IMR-90 (cell line): ENCODE measurements at regions not wholly inside any gene's neighbourhood (a gene's known extent, or its start where the extent isn't known, plus 50 kb on each side); places are given as distances from the start of the nearest gene placed in this dataset.

Experiments used
- ATAC-seq: fragments of 200-7000 bp; cut with Tn5 transposase; 2 replicates; pipeline ENCODE4 v1.9.1; 2020; ENCODE audit warnings: low read depth, mild to moderate bottlenecking, moderate library complexity
- BruUV-seq: library from RNA; stranded (reverse); fragments of 400-500 nt; replicated peaks from 2 replicates; lab custom pipeline; 2021; lab: Mats Ljungman, UMichigan
- CTCF ChIA-PET: fragments of 300-600 bp; formaldehyde crosslinking; extraction: SDS; loops from one replicate; lab custom pipeline; 2021; ENCODE audit warnings: antibody characterized with exemption; lab: Yijun Ruan, JAX
- POLR2A ChIA-PET: fragments of 300-600 bp; sonication (Branson Sonifier 250); formaldehyde crosslinking; loops from one replicate; lab custom pipeline; 2022; ENCODE audit warnings: antibody characterized with exemption; ENCODE audit not compliant: unreplicated experiment; lab: Charles Lee
- DNase-seq: peaks from one replicate; pipeline ENCODE4 v3.0.0; 2013
- H2AFZ ChIP-seq: replicated peaks from 2 replicates; pipeline ENCODE3; 2013; ENCODE audit warnings: low read length, mild to moderate bottlenecking; ENCODE audit not compliant: poor library complexity
- H2AK5ac ChIP-seq: 2 replicates; pipeline ENCODE4 v1.6.1; 2013; ENCODE audit warnings: low read depth, low read length, inconsistent platforms
- H2AK9ac ChIP-seq: replicated peaks from 2 replicates; pipeline ENCODE3; 2013; ENCODE audit warnings: mild to moderate bottlenecking, low read depth, low read length, moderate library complexity; ENCODE audit not compliant: poor library complexity
- H2BK120ac ChIP-seq: 2 replicates; pipeline ENCODE4 v1.6.1; 2013; ENCODE audit warnings: low read depth, low read length, inconsistent platforms
- H2BK15ac ChIP-seq: 3 replicates; pipeline ENCODE4 v1.6.1; 2013; ENCODE audit warnings: low read depth, low read length, inconsistent platforms
- H2BK20ac ChIP-seq: 2 replicates; pipeline ENCODE4 v1.6.1; 2013; ENCODE audit warnings: low read depth, mild to moderate bottlenecking, inconsistent platforms, low read length, moderate library complexity
- H2BK5ac ChIP-seq: 2 replicates; pipeline ENCODE4 v1.6.1; 2013; ENCODE audit warnings: mild to moderate bottlenecking, low read depth, low read length, inconsistent platforms; ENCODE audit not compliant: poor library complexity, severe bottlenecking
- H3K14ac ChIP-seq: replicated peaks from 2 replicates; pipeline ENCODE4 v1.6.1; 2013; ENCODE audit warnings: low read depth, low read length, inconsistent platforms
- H3K18ac ChIP-seq: 2 replicates; pipeline ENCODE4 v1.6.1; 2013; ENCODE audit warnings: low read depth, low read length, control low read depth
- H3K23ac ChIP-seq: 2 replicates; pipeline ENCODE4 v1.6.1; 2013; ENCODE audit warnings: low read depth, low read length, inconsistent platforms
- H3K27ac ChIP-seq: 2 replicates; pipeline ENCODE4 v1.5.1; 2013; ENCODE audit warnings: mild to moderate bottlenecking, control low read depth, low read length; ENCODE audit not compliant: insufficient read depth
- H3K27me3 ChIP-seq: 2 replicates; pipeline ENCODE4 v1.6.1; 2013; ENCODE audit warnings: low read length; ENCODE audit not compliant: control insufficient read depth, insufficient read depth
- H3K36me3 ChIP-seq: 2 replicates; pipeline ENCODE4 v1.6.1; 2013; ENCODE audit warnings: low read length, mixed read lengths; ENCODE audit not compliant: control insufficient read depth, insufficient read depth
- H3K4ac ChIP-seq: 2 replicates; pipeline ENCODE4 v1.6.1; 2013; ENCODE audit warnings: low read depth, low read length, inconsistent platforms
- H3K4me1 ChIP-seq: 2 replicates; pipeline ENCODE4 v1.6.1; 2013; ENCODE audit warnings: low read length, mixed read lengths; ENCODE audit not compliant: control insufficient read depth, insufficient read depth
- H3K4me2 ChIP-seq: 2 replicates; pipeline ENCODE4 v1.6.1; 2013; ENCODE audit warnings: low read depth, mild to moderate bottlenecking, control low read depth, low read length, moderate library complexity
- H3K4me3 ChIP-seq: 2 replicates; pipeline ENCODE4 v1.5.1; 2013; ENCODE audit warnings: low read depth, mild to moderate bottlenecking, control low read depth, low read length, moderate library complexity; ENCODE audit not compliant: insufficient read depth
- H3K56ac ChIP-seq: 2 replicates; pipeline ENCODE4 v1.6.1; 2013; ENCODE audit warnings: low read length, inconsistent platforms; ENCODE audit not compliant: insufficient read depth; ENCODE audit errors: extremely low read depth
- H3K79me1 ChIP-seq, 2 experiments: 2 replicates each; pipeline ENCODE4 v1.6.1; 2013; ENCODE audit warnings: low read length in 2 of 2, inconsistent platforms in 1 of 2, low read depth in 1 of 2
- H3K9ac ChIP-seq: 2 replicates; pipeline ENCODE4 v1.6.1; 2013; ENCODE audit warnings: low read depth, low read length, control low read depth
- H3K9me1 ChIP-seq: 2 replicates; pipeline ENCODE4 v1.6.1; 2013; ENCODE audit warnings: low read length, inconsistent platforms; ENCODE audit not compliant: insufficient read depth
- H3K9me3 ChIP-seq: 2 replicates; pipeline ENCODE4 v1.6.1; 2013; ENCODE audit warnings: low read length; ENCODE audit not compliant: control insufficient read depth, insufficient read depth
- H4K20me1 ChIP-seq: 2 replicates; pipeline ENCODE4 v1.6.1; 2013; ENCODE audit warnings: low read length, inconsistent platforms; ENCODE audit not compliant: insufficient read depth
- H4K5ac ChIP-seq: 2 replicates; pipeline ENCODE4 v1.6.1; 2013; ENCODE audit warnings: mild to moderate bottlenecking, low read depth, low read length, control low read depth
- H4K8ac ChIP-seq, 2 experiments: 2 replicates each; pipeline ENCODE4 v1.6.1; 2013; ENCODE audit warnings: low read depth in 2 of 2, low read length in 2 of 2, control low read depth in 1 of 2, inconsistent platforms in 1 of 2
- H4K91ac ChIP-seq: 2 replicates; pipeline ENCODE4 v1.6.1; 2013; ENCODE audit warnings: low read depth, low read length, inconsistent platforms; ENCODE audit not compliant: insufficient read depth
- BHLHE40 ChIP-seq: fragments of 150-350 bp; IDR thresholded peaks from 2 replicates; pipeline ENCODE4 v1.6.1; 2016; ENCODE audit warnings: mild to moderate bottlenecking, low read depth, low read length
- CEBPB ChIP-seq: IDR thresholded peaks from 2 replicates; pipeline ENCODE4 v1.6.1; 2012; ENCODE audit warnings: low read depth, low read length, improper control_type of control experiment
- CHD1 ChIP-seq: IDR thresholded peaks from 2 replicates; pipeline ENCODE4 v1.6.1; 2012; ENCODE audit warnings: low read depth, low read length, improper control_type of control experiment
- FOS ChIP-seq: fragments of 150-350 bp; IDR thresholded peaks from 2 replicates; pipeline ENCODE4 v1.6.1; 2016; ENCODE audit warnings: low read depth, low read length
- MAFK ChIP-seq: IDR thresholded peaks from 2 replicates; pipeline ENCODE4 v1.6.1; 2012; ENCODE audit warnings: low read depth, low read length, improper control_type of control experiment
- MAZ ChIP-seq: IDR thresholded peaks from 2 replicates; pipeline ENCODE4 v1.6.1; 2012; ENCODE audit warnings: low read depth, mild to moderate bottlenecking, low read length, improper control_type of control experiment, moderate library complexity, borderline replicate concordance
- MXI1 ChIP-seq: IDR thresholded peaks from 2 replicates; pipeline ENCODE4 v1.6.1; 2012; ENCODE audit warnings: low read depth, mild to moderate bottlenecking, low read length, moderate library complexity, borderline replicate concordance
- NFE2L2 ChIP-seq: fragments of 150-350 bp; IDR thresholded peaks from 2 replicates; pipeline ENCODE4 v1.6.1; 2016; ENCODE audit warnings: low read depth, mild to moderate bottlenecking, low read length
- POLR2A ChIP-seq: IDR thresholded peaks from 2 replicates; pipeline ENCODE4 v1.6.1; 2012; ENCODE audit warnings: mild to moderate bottlenecking, low read depth, low read length
- RAD21 ChIP-seq: IDR thresholded peaks from 2 replicates; pipeline ENCODE4 v1.6.1; 2012; ENCODE audit warnings: low read length, improper control_type of control experiment
- RCOR1 ChIP-seq: IDR thresholded peaks from 2 replicates; pipeline ENCODE4 v1.6.1; 2012; ENCODE audit warnings: mild to moderate bottlenecking, low read length, improper control_type of control experiment; ENCODE audit not compliant: insufficient replicate concordance
- RFX5 ChIP-seq: IDR thresholded peaks from 2 replicates; pipeline ENCODE4 v1.8.0; 2012; ENCODE audit warnings: low read depth, mild to moderate bottlenecking, low read length, moderate library complexity
- SMC3 ChIP-seq: fragments of 150-350 bp; IDR thresholded peaks from 2 replicates; pipeline ENCODE4 v1.6.1; 2016; ENCODE audit warnings: low read depth, mild to moderate bottlenecking, antibody characterized with exemption, low read length, moderate library complexity
- WGBS, 2 experiments: methylation state at CpG; one replicate each; pipeline versions ENCODE4 v1.1.5 to v1.1.7; 2013; ENCODE audit warnings: missing lambda C conversion rate in 2 of 2; ENCODE audit not compliant: insufficient read length in 1 of 2; ENCODE audit errors: extremely low coverage in 2 of 2; 5-methylcytosine and 5-hydroxymethylcytosine counted together
- dilution Hi-C: fragments of 300-500 bp; cut with HindIII; formaldehyde crosslinking; loops from one replicate; pipeline ENCODE4 v1.14.3; 2018; ENCODE audit warnings: low sequenced_read_pairs; ENCODE audit not compliant: unreplicated experiment
- in situ Hi-C: fragments of 300-500 bp; cut with MboI; formaldehyde crosslinking; loops from 3 replicates; pipeline ENCODE4 v1.14.3; 2019; ENCODE audit warnings: low sequenced_read_pairs, inconsistent platforms, mixed read lengths
- intact Hi-C: fragments of 100-400 bp; cut with micrococcal nuclease; formaldehyde crosslinking; loops from 2 replicates; pipeline ENCODE4 v1.10.0; 2022
- TF ChIP-seq, protein P1 (sequence below): fragments of 150-350 bp; IDR thresholded peaks from 2 replicates; pipeline ENCODE4 v1.6.1; 2017; ENCODE audit warnings: mild to moderate bottlenecking, antibody characterized with exemption, low read length, low read depth
- TF ChIP-seq, protein P2 (sequence below): fragments of 150-350 bp; IDR thresholded peaks from 2 replicates; pipeline ENCODE4 v1.6.1; 2016; ENCODE audit warnings: low read depth, mild to moderate bottlenecking, low read length, moderate library complexity, borderline replicate concordance
- TF ChIP-seq, protein P3 (sequence below): conservative IDR thresholded peaks from 2 replicates; pipeline ENCODE4 v1.5.1; 2012; ENCODE audit warnings: mild to moderate bottlenecking, low read depth, low read length, improper control_type of control experiment

DNA sequence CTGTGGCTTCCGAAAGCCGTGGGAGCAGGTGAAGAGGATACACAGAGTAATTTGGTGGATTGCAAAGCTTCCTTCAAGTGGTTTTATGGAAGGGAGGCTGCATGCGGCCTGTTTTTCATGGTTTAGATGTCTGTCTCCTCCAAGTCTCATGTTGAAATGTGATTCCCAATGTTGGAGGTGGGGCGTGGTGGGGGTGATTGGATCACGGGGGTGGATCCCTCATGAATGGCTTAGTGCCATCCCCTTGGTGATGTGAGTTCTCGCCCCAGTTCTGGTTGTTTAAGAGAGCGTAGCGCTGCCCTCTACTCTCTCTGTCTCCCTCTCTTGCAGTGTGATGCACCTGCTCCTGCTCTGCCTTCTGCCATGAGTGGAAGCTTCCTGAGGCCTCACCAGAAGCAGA, 247.8 kb upstream of the B3GAT1 start:
- ChIA-PET CTCF (no interaction called here), POLR2A (no interaction called here)
- Histone ChIP-seq H3K9ac (no peak overlapping the region), H2AFZ (no peak overlapping the region), H3K18ac (no peak overlapping the region), H3K9me1 (no peaks in the 10 kb centered on the region), H2BK15ac (no peak overlapping the region), H2AK5ac (no peak overlapping the region), H2BK120ac (no peak overlapping the region), H3K27ac (no peak overlapping the region), H2AK9ac (no peak overlapping the region), H3K14ac (no peak overlapping the region), H3K4me1 (no peaks in the 10 kb centered on the region), H4K91ac (no peak overlapping the region), H2BK5ac (no peak overlapping the region), H2BK20ac (no peak overlapping the region), H3K4me3 (no peak overlapping the region), H3K4me2 (no peak overlapping the region), H3K27me3 (no peaks in the 10 kb centered on the region), H3K56ac (no peak overlapping the region), H3K79me1 (no peaks in the 10 kb centered on the region), H3K36me3 (no peaks in the 10 kb centered on the region), H3K9me3 (peaks cover 41% of the 10 kb centered on the region), H3K4ac (no peak overlapping the region), H4K5ac (no peak overlapping the region), H4K8ac (no peak overlapping the region), H3K23ac (no peak overlapping the region), H4K20me1 (no peaks in the 10 kb centered on the region)
- TF ChIP-seq, protein P1, sequence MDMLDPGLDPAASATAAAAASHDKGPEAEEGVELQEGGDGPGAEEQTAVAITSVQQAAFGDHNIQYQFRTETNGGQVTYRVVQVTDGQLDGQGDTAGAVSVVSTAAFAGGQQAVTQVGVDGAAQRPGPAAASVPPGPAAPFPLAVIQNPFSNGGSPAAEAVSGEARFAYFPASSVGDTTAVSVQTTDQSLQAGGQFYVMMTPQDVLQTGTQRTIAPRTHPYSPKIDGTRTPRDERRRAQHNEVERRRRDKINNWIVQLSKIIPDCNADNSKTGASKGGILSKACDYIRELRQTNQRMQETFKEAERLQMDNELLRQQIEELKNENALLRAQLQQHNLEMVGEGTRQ, result no peak
- TF ChIP-seq MAFK, result no peak
- no peak for TF ChIP-seq RCOR1
- no peak for TF ChIP-seq NFE2L2
- TF ChIP-seq CHD1, result no peak
- no peak for TF ChIP-seq MXI1
- TF ChIP-seq FOS, result no peak
- TF ChIP-seq, protein P2, sequence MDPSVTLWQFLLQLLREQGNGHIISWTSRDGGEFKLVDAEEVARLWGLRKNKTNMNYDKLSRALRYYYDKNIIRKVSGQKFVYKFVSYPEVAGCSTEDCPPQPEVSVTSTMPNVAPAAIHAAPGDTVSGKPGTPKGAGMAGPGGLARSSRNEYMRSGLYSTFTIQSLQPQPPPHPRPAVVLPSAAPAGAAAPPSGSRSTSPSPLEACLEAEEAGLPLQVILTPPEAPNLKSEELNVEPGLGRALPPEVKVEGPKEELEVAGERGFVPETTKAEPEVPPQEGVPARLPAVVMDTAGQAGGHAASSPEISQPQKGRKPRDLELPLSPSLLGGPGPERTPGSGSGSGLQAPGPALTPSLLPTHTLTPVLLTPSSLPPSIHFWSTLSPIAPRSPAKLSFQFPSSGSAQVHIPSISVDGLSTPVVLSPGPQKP, result no peak
- TF ChIP-seq MAZ, result no peak
- TF ChIP-seq RFX5, result no peak
- no peak for TF ChIP-seq CEBPB
- no peak for TF ChIP-seq SMC3
- no peak for TF ChIP-seq RAD21
- no peak for TF ChIP-seq BHLHE40
- TF ChIP-seq, protein P3, sequence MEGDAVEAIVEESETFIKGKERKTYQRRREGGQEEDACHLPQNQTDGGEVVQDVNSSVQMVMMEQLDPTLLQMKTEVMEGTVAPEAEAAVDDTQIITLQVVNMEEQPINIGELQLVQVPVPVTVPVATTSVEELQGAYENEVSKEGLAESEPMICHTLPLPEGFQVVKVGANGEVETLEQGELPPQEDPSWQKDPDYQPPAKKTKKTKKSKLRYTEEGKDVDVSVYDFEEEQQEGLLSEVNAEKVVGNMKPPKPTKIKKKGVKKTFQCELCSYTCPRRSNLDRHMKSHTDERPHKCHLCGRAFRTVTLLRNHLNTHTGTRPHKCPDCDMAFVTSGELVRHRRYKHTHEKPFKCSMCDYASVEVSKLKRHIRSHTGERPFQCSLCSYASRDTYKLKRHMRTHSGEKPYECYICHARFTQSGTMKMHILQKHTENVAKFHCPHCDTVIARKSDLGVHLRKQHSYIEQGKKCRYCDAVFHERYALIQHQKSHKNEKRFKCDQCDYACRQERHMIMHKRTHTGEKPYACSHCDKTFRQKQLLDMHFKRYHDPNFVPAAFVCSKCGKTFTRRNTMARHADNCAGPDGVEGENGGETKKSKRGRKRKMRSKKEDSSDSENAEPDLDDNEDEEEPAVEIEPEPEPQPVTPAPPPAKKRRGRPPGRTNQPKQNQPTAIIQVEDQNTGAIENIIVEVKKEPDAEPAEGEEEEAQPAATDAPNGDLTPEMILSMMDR, result no peak
- TF ChIP-seq POLR2A, result no peak
- intact Hi-C loops, result no loop called here
- ATAC-seq (no peak), DNase-seq (no peak)
- 63% methylated on average over 2 of the region's 8 CpGs; no CpG with 5 or more reads in 1 of the 2 experiments for WGBS, 2 experiments
- no TSS peak for BruUV-seq
- in situ Hi-C loops, result no loop called here
- dilution Hi-C loops, result no loop called here
